OCI-LY7 (cell line): ENCODE measurements at regions not wholly inside any gene's neighbourhood (a gene's known extent, or its start where the extent isn't known, plus 50 kb on each side); places are given as distances from the start of the nearest gene placed in this dataset.

Experiments
- BruUV-seq: library from RNA; stranded (reverse); fragments of 400-500 nt; replicated peaks from 2 replicates; lab custom pipeline; 2021; lab: Mats Ljungman, UMichigan
- CTCF ChIA-PET: fragments of 300-600 bp; sonication (Branson Sonifier 250); formaldehyde crosslinking; loops from one replicate; lab custom pipeline; 2022; ENCODE audit warnings: antibody characterized with exemption; ENCODE audit not compliant: unreplicated experiment; lab: Charles Lee
- POLR2A ChIA-PET: fragments of 300-600 bp; sonication (Branson Sonifier 250); formaldehyde crosslinking; loops from one replicate; lab custom pipeline; 2022; ENCODE audit warnings: antibody characterized with exemption; lab: Charles Lee
- DNase-seq: peaks from one replicate; pipeline ENCODE4 v3.0.0-alpha.2; 2015; ENCODE audit warnings: low spot score
- H2AFZ ChIP-seq: fragments of 200-600 bp; sonication (generic), shearing (Covaris generic); 2 replicates; pipeline ENCODE4 v1.6.1; 2014; ENCODE audit warnings: mild to moderate bottlenecking, antibody characterized with exemption, low read length, moderate library complexity
- H3K27ac ChIP-seq: fragments of 200-600 bp; sonication (generic); 2 replicates; pipeline ENCODE4 v1.5.1; 2014; ENCODE audit warnings: mixed run types, low read depth, mild to moderate bottlenecking, moderate library complexity, low read length, inconsistent platforms; ENCODE audit not compliant: poor library complexity, severe bottlenecking
- H3K36me3 ChIP-seq: fragments of 200-600 bp; sonication (generic); 2 replicates; pipeline ENCODE4 v1.6.1; 2014; ENCODE audit warnings: mild to moderate bottlenecking, antibody characterized with exemption, low read length, moderate library complexity, mixed read lengths; ENCODE audit not compliant: insufficient read depth
- H3K4me1 ChIP-seq: fragments of 200-600 bp; sonication (generic); 2 replicates; pipeline ENCODE4 v1.5.1; 2014; ENCODE audit warnings: mild to moderate bottlenecking, low read length; ENCODE audit not compliant: insufficient read depth, poor library complexity, severe bottlenecking
- H3K4me2 ChIP-seq: fragments of 200-600 bp; sonication (generic); 2 replicates; pipeline ENCODE4 v1.6.1; 2014; ENCODE audit warnings: mild to moderate bottlenecking, low read length
- H3K4me3 ChIP-seq: fragments of 200-600 bp; sonication (generic); 2 replicates; pipeline ENCODE4 v1.5.1; 2014; ENCODE audit warnings: mild to moderate bottlenecking, low read depth, low read length; ENCODE audit not compliant: poor library complexity, severe bottlenecking
- H3K79me2 ChIP-seq: fragments of 200-600 bp; sonication (generic); 2 replicates; pipeline ENCODE4 v1.6.1; 2016; ENCODE audit warnings: low read depth, mild to moderate bottlenecking, low read length, moderate library complexity, mixed read lengths; ENCODE audit not compliant: insufficient read depth
- H3K9me2 ChIP-seq: fragments of 200-600 bp; sonication (generic); 2 replicates; pipeline ENCODE4 v1.6.1; 2016; ENCODE audit warnings: mild to moderate bottlenecking, low read length, mixed read lengths; ENCODE audit not compliant: insufficient read depth
- H3K9me3 ChIP-seq: fragments of 200-600 bp; sonication (generic); 2 replicates; pipeline ENCODE4 v1.6.1; 2014; ENCODE audit warnings: mild to moderate bottlenecking, mixed run types, low read length, mixed read lengths
- H4K20me1 ChIP-seq: fragments of 200-600 bp; sonication (generic); 2 replicates; pipeline ENCODE4 v1.6.1; 2014; ENCODE audit warnings: mild to moderate bottlenecking, antibody characterized with exemption, low read length, moderate library complexity, mixed read lengths; ENCODE audit not compliant: insufficient read depth
- EZH2phosphoT487 ChIP-seq: fragments of 200-600 bp; sonication (generic); IDR thresholded peaks from 2 replicates; pipeline ENCODE4 v1.6.1; 2018; ENCODE audit warnings: low read depth, borderline replicate concordance, mild to moderate bottlenecking, mixed run types, antibody characterized with exemption, low read length, moderate library complexity, mixed read lengths
- intact Hi-C: fragments of 100-400 bp; cut with micrococcal nuclease; formaldehyde crosslinking; loops from one replicate; pipeline ENCODE4 v1.10.0; 2022; ENCODE audit not compliant: unreplicated experiment
- TF ChIP-seq, protein P1 (sequence below): fragments of 200-600 bp; sonication (generic); conservative IDR thresholded peaks from 2 replicates; pipeline ENCODE4 v1.5.1; 2014; ENCODE audit warnings: mild to moderate bottlenecking, antibody characterized with exemption, low read length, moderate library complexity, mixed read lengths

DNA sequence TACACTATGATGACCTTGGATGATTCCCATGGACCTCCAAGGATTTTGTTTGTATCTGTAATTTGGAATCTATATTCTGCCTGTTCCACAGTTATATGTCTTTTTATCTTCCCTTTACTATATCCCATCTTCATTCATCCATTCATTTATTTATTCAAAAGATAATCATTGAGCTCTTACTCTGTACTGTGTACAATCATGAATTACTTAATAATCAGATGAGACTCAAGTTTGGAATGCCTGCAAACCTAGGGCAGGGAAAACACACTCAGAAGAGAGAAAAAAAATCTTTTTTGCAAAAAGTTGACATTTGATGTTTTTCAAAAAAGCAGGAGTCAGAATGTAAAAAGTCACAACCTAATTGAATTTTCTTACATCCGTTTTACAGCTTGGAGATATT, 170.2 kb upstream of the GNAI1 start:
- no peak for DNase-seq
- Histone ChIP-seq H4K20me1 (no peaks in the 10 kb centered on the region), H3K4me3 (no peak overlapping the region), H3K9me3 (no peaks in the 10 kb centered on the region), H2AFZ (no peak overlapping the region), H3K79me2 (no peaks in the 10 kb centered on the region), H3K36me3 (no peaks in the 10 kb centered on the region), H3K4me2 (no peak overlapping the region), H3K4me1 (no peaks in the 10 kb centered on the region), H3K9me2 (no peaks in the 10 kb centered on the region), H3K27ac (no peak overlapping the region)
- intact Hi-C loops: no loop called here
- no TSS peak for BruUV-seq
- POLR2A ChIA-PET: no interaction called here
- TF ChIP-seq, protein P1, sequence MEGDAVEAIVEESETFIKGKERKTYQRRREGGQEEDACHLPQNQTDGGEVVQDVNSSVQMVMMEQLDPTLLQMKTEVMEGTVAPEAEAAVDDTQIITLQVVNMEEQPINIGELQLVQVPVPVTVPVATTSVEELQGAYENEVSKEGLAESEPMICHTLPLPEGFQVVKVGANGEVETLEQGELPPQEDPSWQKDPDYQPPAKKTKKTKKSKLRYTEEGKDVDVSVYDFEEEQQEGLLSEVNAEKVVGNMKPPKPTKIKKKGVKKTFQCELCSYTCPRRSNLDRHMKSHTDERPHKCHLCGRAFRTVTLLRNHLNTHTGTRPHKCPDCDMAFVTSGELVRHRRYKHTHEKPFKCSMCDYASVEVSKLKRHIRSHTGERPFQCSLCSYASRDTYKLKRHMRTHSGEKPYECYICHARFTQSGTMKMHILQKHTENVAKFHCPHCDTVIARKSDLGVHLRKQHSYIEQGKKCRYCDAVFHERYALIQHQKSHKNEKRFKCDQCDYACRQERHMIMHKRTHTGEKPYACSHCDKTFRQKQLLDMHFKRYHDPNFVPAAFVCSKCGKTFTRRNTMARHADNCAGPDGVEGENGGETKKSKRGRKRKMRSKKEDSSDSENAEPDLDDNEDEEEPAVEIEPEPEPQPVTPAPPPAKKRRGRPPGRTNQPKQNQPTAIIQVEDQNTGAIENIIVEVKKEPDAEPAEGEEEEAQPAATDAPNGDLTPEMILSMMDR: no peak
- no peak for TF ChIP-seq EZH2phosphoT487
- CTCF ChIA-PET: no interaction called here

DNA sequence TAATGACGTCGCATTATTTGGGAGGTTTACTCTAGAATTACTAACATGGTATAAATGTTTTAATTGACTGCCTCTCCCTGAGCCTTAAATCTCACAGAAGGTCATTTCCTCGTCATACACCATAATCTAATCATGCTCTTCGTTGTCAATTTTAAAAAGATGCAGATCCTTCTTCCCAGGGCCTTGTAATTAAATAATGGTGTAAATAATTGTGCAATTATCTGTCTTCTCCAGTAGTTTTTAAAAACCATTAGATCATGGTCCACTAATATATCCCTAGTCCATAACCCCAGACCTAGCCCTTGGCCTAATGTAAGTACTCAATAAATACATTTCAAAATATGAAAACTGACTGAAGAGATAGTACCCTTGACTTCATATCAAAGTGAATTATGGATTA, 181.5 kb upstream of the GNAI1 start:
- no peaks in the 10 kb centered on the region for H3K4me1 ChIP-seq
- TF ChIP-seq, protein P1: no peak
- no peak for TF ChIP-seq EZH2phosphoT487
- ChIA-PET CTCF (no interaction called here), POLR2A (no interaction called here)
- intact Hi-C loops: no loop called here
- no peaks in the 10 kb centered on the region for H3K9me3 ChIP-seq
- no peaks in the 10 kb centered on the region for H3K36me3 ChIP-seq
- no peak overlapping the region for H2AFZ ChIP-seq
- no peak overlapping the region for H3K27ac ChIP-seq
- H4K20me1 ChIP-seq: no peaks in the 10 kb centered on the region
- DNase-seq: no peak
- no peak overlapping the region for H3K4me3 ChIP-seq
- BruUV-seq: no TSS peak
- no peaks in the 10 kb centered on the region for H3K79me2 ChIP-seq
- H3K9me2 ChIP-seq: no peaks in the 10 kb centered on the region
- no peak overlapping the region for H3K4me2 ChIP-seq

GRCh38 chr7:79952399-79952798, 182.2 kb upstream of the GNAI1 start:
- no peak overlapping the region for H3K4me3 ChIP-seq
- no peak overlapping the region for H2AFZ ChIP-seq
- BruUV-seq: no TSS peak
- no peaks in the 10 kb centered on the region for H3K9me3 ChIP-seq
- no peaks in the 10 kb centered on the region for H3K4me1 ChIP-seq
- no peaks in the 10 kb centered on the region for H3K9me2 ChIP-seq
- intact Hi-C loops: no loop called here
- TF ChIP-seq EZH2phosphoT487: no peak
- TF ChIP-seq, protein P1: no peak
- DNase-seq: no peak
- no peaks in the 10 kb centered on the region for H3K79me2 ChIP-seq
- no peak overlapping the region for H3K27ac ChIP-seq
- no peak overlapping the region for H3K4me2 ChIP-seq
- ChIA-PET CTCF (no interaction called here), POLR2A (interaction anchor here (1.1 kb wide), 1 partner anchor 13 kb away, joined by 3 read pairs; no protein-coding TSS in a partner anchor)
- H4K20me1 ChIP-seq: no peaks in the 10 kb centered on the region
- no peaks in the 10 kb centered on the region for H3K36me3 ChIP-seq
